ENCODE measurements at regions not wholly inside any gene's neighbourhood (a gene's known extent, or its start where the extent isn't known, plus 50 kb on each side); places are given as distances from the start of the nearest gene placed in this dataset.

DNA sequence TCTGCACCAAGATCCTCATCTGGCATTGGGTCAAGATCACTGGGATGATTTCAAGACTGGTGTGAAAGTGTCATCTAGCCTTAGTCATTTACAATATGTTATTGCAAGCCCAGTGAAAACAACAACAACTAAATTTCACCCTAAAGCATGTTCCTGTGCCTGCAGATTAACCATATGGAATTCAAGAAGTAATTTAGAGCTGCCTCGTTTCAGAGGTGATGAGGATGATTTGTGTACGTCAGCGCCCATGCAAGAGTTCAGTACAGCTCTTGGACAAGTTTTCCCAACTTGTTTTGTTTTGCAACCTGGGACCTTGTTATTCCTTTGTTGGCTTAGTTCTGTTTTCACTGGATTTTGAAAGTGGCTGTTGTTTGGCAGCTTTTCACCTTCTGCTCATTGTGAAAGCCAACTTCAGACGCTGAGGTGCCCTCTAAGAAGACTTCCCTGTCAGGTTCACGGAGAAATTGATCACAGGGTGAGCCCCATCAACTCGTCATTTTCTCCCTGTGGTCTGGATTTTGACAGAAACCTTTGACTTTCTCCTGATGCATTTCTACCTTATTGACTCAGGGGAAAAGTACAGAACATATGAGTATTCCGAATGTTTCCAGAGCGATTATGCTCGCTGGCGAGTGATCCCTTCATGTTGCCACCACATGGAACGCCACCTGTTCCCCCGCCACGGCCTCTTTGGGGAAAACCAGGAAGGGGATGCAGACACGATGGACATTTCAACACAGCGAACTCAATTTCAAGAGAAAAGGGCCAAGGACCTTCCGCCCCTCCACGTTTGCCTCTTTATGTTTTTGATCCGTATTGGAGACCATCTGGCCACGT is 85.6 kb downstream of the FOXL1 start:
- DNase-seq (ENCODE audit: low spot score): no peak

DNA sequence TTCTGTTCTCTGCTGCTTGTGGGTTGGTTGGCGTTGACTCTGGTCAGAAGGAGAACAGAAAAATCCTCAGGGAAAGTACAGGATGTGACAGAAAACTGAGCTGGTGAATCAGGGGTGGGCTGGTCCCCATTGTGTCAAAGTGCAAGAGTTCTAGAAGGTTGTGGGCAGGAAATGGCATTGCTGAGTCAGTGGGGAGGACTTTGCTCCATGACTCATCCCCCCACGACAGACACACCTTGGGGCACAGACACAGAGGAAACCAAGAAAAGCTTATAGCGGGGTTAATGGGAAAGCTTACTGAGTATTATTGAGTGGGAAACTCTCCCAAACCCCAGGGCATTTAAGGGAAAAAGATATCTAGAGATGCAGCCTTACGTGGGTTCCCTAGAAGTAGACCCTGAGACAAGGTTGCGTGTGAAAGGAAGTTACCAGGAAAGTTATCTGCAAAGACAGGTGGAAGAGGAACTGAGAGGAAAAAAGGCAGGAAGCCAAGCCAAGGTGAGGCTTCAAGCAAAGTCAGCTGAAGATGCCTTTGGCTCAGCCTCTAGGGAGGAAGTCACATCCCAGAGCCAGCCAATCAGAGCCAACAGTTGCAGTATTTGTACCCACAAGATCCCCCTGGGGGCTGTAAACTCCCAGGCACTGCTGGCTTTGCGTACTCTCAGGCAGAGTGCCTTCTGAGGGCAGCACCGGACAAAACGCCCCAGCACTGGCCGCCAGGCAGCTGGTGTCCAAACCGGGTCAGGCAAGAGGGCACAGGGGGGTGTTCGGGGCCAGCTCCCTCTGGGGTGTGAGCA is 86.4 kb downstream of the FOXL1 start:
- DNase-seq (ENCODE audit: low spot score): no peak

DNA sequence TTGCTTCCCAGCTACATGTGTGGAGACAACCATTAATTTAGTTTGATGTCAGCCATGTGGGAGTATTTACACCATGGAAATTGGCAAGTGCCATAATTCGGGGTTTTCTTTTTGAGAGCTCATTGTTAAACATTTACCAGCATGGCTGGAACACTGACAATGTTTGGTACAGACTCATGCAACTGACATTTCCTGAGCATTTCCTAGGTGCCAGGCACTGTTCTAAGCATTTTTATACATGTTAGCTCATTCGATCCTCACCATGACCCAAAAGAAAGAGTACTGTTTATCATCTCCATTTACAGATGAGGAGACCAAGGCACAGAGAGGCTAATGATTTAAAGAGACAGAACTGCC is 86.9 kb downstream of the FOXL1 start:
- no peak for DNase-seq (ENCODE audit: low spot score)

DNA sequence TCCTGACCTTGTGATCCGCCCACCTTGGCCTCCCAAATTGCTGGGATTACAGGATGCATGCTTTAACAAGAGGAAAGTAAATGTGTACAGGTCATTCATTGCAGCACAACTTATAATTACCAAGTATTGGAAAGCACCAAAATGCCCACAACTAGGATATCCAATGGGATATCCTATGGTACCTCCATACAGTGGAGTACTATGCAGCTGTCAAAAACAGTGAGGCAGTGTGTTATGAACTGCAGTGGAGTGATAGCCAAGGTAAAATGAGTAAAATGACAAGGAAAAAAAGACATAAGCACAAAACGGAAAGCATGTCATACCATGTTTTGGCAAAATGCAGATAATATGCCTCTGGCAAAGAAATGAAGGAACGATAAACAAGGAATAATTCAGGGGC is 87.6 kb downstream of the FOXL1 start:
- DNase-seq (ENCODE audit: low spot score): no peak

DNA sequence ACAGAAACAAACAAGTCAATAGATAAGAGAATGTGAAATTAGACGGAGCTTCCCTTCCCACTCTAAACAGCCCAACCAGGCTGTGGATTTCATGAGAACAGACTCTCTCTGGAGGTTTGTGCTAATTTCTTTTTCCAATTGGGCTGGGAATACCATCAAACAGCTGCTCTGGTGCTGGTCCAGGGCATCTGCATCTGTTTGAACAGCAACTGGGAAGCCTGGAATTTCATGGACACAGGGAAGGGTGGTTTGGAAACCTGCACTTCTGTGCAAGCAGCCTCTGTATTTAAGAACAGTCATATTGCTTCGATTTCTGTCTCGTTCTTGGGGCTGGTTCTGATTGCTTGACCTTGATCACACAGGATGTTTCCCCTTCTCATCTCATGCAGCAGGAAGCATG is 88.7 kb downstream of the FOXL1 start:
- DNase-seq (ENCODE audit: low spot score): no peak

DNA sequence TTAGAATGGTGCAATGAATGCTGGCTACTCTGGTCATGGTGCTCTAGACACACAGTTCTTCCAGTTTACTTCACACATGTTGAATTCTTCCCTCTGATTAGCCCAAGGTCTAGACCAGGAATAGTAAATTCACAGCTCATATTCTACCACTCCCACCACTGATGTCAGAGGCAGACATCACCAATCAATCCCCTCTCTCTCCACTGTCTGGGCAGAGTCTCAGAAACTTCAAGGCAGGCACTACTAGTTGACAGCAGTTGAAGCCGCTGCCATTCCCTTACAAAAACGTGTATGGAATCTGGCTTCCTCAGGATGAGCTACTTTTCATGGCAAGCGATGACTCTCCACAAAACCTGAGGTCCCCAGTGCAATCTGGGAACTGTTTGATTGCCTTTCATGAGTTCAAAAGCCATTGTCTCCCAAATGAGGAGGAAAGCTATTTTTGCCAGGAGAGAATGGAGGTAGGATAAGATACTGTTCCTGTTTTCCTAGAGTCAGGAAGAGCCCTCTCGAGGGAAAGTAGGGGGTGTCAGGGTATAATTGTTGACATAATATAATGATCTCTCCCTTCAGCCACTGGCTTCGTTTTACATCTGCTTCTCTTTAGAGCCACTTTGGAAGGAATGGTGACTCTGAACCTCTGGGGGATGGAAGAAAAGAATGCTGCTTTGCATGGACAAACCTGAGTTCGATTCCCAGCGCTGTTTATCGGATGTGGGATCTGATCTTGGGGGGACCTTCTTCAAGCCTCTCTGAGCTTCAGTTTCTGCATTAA is 90.0 kb downstream of the FOXL1 start:
- no peak for DNase-seq (ENCODE audit: low spot score)

DNA sequence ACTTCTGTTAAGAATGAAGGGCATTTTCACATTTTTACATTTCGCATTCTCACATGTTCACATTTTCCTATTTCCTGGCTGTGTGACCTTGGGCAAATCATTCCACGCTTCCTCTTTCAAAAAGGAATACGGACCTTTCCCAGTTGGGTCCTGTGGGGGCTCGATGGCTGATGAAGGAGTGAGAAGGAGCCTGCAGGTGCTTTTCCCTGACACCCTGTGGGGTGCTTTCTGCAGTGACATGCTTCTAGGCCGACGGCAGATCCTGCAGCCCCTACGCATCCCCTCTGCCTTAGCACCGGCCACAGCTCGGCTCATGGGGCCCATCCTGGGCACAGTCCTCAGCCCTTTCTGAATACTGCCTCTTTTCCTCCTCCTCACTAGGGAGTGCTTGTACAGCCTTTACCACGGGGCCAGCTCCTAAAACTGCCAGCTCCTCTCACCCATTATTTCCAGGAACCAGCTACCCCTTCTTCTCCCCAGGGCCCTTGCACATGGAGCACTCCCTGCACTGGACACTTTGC is 91.0 kb downstream of the FOXL1 start:
- DNase-seq (ENCODE audit: low spot score): no peak

DNA sequence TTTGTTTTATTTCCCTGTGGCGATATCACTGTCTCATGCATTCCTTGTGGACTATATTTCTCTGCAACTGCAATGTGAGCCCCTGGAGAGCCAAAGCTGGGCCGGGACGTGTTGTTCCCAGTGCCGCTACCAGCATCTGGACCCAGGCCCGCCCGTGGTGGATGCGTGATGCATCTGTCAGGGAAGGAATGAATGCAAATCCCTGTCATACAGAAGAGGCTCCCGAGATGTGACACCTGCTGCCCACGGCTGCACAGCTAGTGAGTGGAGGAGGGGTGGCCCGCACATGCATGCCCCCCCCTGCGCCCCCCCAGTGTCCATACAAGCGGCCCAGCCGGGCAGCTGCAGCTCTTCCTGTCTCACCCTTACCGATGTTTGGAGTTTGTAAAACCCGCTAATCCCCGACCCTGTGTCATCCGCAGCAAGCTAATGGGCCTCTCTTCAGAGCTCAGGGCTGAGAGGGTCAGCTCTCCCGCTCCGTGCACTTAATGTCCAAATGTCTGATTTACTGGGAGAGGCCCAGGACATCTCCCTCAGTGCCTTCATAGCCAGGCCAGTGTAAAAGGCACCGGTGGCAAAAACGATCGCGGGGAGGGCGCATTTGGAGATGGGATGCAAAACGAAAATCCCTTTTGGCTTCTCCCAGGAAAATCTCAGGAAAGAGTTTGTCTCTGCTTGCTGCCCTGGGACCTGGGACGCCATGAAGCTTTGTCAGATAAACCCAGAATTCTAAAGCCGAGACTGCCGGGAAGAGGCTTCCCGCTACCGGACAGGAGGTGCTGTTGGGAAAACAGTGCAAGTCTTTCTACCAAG is 91.8 kb downstream of the FOXL1 start:
- no peak for DNase-seq (ENCODE audit: low spot score)

DNA sequence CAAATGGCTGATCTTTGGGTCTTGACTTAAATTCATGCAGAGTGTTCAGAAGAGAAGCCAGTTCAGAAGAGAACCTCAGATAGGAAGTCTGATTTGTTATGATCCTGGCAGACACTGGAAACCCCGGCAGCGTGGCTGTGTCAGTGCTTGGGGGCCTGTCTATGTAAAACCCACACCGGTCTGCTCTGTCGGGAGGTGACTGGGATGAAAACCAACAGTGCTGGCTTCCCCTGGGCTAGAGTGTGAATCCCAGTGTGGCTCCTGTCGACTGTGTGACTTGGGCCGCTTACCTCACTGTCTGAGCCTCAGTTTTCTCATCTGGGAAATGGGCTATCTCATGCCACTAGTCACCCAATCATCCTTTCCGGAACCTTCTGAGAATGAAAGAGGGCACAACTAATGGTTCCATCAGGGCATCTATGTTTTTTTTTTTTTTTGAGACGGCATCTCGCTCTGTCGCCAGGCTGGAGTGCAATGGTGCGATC is 92.4 kb downstream of the FOXL1 start:
- DNase-seq (ENCODE audit: low spot score): no peak

DNA sequence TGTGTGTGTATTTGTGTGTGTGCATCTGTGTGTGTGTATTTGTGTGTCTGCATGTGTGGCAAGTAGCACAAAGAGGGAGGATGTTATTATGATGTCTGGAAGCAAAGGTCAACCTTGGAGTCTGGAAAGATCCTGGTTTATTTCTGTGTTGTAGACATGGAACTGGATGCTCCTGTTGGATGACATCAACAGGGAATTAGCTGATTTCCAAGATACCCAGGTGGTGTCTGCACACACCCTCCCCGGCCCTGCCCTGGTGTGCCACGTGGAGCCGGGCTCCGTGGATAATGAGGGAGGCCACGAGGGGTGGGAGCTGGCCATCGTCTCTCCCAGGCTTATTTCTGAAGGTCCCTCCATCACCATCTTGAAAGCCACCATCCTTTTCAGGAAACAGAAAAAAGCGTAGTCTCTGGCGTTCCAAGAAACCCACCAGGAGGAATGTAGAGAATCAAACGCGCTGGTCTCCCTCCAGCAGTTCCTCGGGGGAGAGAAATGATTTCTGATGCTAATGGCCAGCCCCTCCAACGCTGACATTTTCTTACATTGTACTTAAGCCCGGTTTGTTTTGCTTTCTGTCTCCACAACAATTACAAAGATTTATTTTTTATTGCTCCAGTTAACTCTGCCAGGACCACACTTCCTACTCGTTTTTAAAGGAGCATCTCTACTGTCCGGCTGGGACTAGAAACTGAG is 93.3 kb downstream of the FOXL1 start:
- no peak for DNase-seq (ENCODE audit: low spot score)

DNA sequence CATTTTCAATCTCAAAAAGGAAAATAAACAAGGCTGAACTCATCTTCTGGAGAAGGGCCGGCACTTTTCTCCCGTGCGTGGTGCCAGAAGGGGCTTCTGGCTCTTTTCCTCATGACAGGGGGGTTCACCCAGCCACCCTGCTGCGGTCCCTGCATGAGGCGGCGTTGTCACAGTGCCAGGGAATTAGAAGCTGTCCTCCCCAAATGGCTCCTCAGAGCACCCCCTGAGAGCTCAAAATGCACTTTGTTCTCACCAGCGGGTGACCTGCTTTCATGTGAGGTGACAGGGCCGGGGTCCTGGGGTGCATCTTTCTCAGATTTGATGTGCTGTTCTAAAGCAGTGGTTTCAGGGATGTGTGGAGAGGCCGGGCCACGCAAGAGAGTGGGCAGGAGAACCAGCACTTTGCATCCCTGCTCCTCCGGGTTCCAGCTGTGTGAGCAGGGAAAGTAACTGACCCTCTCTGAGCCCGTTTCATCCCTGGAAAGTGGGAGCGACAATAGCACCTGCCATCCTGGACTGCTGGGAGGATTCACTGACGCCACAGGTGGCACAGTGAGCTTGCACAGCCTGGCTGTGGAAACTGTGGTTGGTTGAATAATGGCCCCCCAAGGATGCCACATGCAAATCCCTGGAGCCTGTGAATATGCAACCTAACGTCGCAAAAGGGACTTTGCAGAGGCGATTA is 94.0 kb downstream of the FOXL1 start:
- DNase-seq (ENCODE audit: low spot score): no peak

DNA sequence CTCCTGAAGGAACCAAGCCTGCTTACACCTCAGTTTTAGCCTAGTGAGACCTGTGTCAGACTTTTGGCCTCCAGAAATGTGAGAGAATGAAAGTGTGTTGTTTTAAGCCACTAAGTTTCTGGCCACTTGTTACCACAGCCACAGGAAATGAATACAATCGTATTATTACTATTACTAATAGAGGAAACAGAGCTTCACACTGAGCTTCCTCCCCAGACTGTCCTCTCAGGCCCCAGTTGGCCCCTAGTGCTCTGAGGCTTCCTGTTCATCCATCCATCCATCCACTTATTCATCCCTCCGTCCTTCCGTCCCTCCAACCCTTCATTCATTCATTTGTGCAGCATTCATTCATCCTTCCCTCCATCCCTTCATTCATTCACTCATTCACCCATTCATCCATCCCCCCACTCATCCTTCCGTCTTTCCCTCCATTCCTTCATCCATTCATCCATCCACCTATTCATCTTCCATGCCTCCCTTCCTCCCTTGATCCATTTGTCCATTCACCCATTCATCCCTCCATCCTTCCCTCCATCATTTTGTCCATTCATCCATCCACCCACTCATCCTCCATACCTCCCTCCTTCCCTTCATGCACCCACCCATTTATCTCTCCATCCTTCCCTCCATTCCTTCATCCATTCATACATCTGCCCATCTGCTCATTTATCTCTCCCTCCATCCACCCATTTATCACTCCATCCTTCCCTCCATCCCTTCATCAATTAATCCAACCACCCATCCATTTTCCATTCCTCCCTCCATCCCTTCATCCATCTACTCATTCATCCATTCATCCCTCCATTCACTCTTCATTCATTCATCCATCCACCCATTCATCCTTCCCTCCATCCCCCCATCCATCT is 95.0 kb downstream of the FOXL1 start:
- no peak for DNase-seq (ENCODE audit: low spot score)

DNA sequence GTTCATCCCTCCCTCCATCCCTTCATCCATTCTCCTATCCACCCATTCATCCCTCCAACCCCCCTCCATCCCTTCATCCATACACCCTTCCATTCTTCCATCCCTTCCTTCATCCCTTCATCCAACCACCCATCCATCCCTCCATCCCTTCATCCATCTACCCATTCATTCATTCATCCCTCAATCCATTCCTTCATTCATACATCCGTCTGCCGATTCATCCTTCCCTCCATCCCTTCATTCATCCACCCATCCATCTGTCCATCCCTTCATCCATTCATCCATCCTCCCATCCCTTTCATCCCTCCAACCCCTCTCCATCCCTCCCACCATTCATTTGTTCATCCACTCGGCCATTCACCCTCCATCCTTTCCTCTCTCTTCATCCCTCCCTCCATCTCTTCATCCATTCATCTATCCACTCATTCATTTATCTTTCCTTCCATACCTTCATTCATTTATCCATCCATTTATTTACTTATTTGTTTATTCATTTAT is 95.7 kb downstream of the FOXL1 start:
- no peak for DNase-seq (ENCODE audit: low spot score)

DNA sequence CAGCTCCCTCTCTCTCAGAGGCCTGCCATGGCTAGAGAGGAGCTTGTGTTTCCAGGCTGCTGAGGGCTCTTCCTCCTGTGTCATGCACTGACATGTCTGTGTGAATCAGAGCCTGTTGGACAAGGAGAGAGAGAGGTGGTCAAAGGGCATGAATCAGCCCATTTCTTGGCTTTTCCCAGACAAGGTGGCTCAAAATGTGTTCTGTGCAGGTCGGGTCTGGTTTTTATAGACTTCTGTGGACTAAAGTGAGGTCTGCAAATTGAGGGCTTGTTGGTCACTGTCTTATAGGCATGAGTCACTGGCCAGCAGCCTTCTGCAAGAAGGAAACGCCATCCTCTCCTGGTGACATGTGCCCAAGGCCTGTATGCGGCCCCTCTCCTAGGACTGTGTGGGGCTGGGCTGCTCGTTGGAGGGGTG is 97.9 kb downstream of the FOXL1 start:
- no peak for DNase-seq (ENCODE audit: low spot score)

DNA sequence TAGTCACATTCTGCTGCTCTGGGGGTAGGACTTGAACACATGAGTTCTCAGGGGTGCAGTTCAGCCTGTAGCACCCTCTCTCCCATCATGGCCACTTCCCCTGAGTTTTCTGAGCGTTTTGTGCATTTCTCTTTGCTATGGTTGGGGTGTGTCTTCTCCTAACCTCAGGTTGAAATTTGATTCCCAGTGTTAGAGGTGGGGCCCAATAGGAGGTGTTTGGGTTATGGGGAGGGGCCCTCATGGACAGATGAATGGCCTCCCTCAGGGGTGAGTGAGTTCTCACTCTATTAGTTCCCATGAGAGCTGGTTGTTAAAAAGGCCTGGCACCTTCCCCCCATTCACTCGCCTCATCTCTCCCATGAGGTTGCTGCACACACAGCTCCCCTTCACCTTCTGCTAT is 101.1 kb downstream of the FOXL1 start:
- no peak for DNase-seq (ENCODE audit: low spot score)

DNA sequence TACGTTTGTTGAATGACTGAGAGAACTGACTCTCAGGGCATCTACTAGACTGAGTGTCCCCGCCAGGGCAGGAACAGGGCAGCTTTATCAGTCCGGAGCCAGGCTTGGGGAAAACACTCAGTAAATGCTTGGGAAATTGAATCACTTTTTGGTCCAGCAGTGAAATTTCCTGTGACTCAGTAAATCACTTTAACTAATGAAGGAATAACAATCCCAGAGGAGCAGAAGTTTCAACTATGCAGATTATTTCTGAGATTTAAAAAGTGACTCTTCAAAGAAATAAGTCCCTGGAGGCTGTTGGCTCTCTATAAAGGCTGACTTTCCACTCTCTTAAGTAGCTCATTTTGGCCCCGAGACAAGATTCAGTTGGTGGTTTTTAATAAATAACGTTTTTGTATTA is 101.8 kb downstream of the FOXL1 start:
- DNase-seq (ENCODE audit: low spot score): no peak

DNA sequence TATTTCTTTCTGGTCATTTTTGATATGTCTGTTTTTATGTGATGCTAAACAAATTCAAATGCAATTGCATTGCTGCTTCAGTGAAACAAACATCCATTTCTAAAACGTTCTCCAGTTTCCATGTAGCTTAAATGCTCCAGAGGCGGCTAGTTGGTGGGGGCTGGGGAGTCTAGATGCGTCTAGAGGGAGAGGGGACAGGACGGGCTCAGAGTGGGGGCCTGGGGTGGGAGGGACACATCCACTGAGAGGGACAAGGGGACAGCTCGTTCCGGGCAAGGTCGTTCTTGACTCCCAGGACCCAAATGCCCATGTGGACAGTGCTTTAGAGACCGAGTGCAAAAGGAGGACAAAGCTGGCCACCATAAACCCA is 102.3 kb downstream of the FOXL1 start:
- no peak for DNase-seq (ENCODE audit: low spot score)

DNA sequence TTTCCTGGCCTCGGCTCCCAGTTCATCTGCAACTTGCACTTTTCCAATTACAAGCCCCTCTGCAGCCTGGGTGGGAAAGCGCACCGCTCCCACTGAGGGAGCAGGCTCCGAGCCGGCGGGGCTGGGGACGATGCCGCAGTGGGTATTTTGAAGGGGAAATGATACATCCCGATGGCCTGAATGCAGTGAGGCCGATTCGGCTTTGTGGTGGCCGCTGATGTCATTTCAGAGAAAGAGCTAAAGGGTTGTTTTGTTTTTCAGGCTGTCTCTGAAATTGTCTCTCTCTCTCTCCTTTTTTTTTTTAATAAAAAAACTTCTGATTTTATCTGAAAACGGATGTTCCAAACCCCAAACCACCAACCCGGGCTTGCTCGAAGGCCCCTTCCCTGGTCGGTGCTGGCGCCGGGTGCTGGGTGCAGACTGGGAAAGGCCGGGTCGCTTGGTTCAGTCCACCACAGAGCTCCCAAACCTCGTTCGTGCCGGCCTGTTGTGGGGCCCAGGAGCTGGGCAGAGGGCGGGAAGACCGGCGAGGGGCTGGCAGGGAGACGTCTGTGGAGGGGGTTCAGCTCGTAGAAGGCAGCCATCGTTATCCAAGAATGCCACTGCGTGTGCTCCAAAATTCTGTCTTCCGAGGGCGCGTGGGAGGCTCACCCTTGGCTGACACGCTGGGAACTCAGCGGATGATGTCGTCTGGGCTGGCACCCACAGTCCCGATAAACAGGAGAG is 102.8 kb downstream of the FOXL1 start:
- DNase-seq (ENCODE audit: low spot score): no peak
